ENCODE measurements at regions not wholly inside any gene's neighbourhood (a gene's known extent, or its start where the extent isn't known, plus 50 kb on each side); places are given as distances from the start of the nearest gene placed in this dataset.

- no peak for TF ChIP-seq CTCF (IDR thresholded peaks at IDR 0.05)
- TF ChIP-seq EP300 (IDR thresholded peaks at IDR 0.05): no peak
- TF ChIP-seq POLR2A (IDR thresholded peaks at IDR 0.05): no peak
- no peaks in the 10 kb centered on the region for H3K27me3 ChIP-seq
- no peaks in the 10 kb centered on the region for H3K4me1 ChIP-seq (ENCODE audit: insufficient read depth)
- no peak overlapping the region for H3K27ac ChIP-seq
- no peaks in the 10 kb centered on the region for H3K36me3 ChIP-seq
- no peaks in the 10 kb centered on the region for H3K9me3 ChIP-seq
- no peak for DNase-seq
- no peak overlapping the region for H3K4me3 ChIP-seq
- WGBS, 3 donors: 83 to 89% (median 86%) methylated on average over 3 of the region's 3 CpGs
- intact Hi-C loops (cut with DNase I): no loop called here
These were observed 233.8 kb upstream of the UBASH3B start for GRCh38 chr11:122421702-122422101.

- Histone ChIP-seq H3K4me1 (ENCODE audit: insufficient read depth) (no peaks in the 10 kb centered on the region), H3K36me3 (no peaks in the 10 kb centered on the region), H3K4me3 (no peak overlapping the region), H3K27me3 (no peaks in the 10 kb centered on the region), H3K9me3 (no peaks in the 10 kb centered on the region), H3K27ac (no peak overlapping the region)
- no peak for DNase-seq
- TF ChIP-seq CTCF (IDR thresholded peaks at IDR 0.05) (no peak), EP300 (IDR thresholded peaks at IDR 0.05) (no peak), POLR2A (IDR thresholded peaks at IDR 0.05) (no peak)
- intact Hi-C loops (cut with DNase I): no loop called here
- WGBS, 3 donors: 97 to 98% (median 98%) methylated on average over 3 of the region's 3 CpGs
These were observed 237.5 kb upstream of the UBASH3B start for GRCh38 chr11:122418032-122418431.

- Histone ChIP-seq H3K36me3 (no peaks in the 10 kb centered on the region), H3K27me3 (no peaks in the 10 kb centered on the region), H3K9me3 (no peaks in the 10 kb centered on the region), H3K4me3 (no peak overlapping the region), H3K27ac (no peak overlapping the region), H3K4me1 (ENCODE audit: insufficient read depth) (no peaks in the 10 kb centered on the region)
- no peak for DNase-seq
- 97 to 98% (median 97%) methylated on average over 2 of the region's 2 CpGs for WGBS, 3 donors
- intact Hi-C loops (cut with DNase I): no loop called here
- TF ChIP-seq CTCF (IDR thresholded peaks at IDR 0.05): no peak
- TF ChIP-seq POLR2A (IDR thresholded peaks at IDR 0.05): no peak
- TF ChIP-seq EP300 (IDR thresholded peaks at IDR 0.05): no peak
These were observed 241.0 kb upstream of the UBASH3B start for GRCh38 chr11:122414406-122415018.

GRCh38 chr11:122413677-122414076 lies 241.8 kb upstream of the UBASH3B start:
- TF ChIP-seq CTCF (IDR thresholded peaks at IDR 0.05) (no peak), POLR2A (IDR thresholded peaks at IDR 0.05) (no peak), EP300 (IDR thresholded peaks at IDR 0.05) (no peak)
- Histone ChIP-seq H3K27me3 (no peaks in the 10 kb centered on the region), H3K4me1 (ENCODE audit: insufficient read depth) (no peaks in the 10 kb centered on the region), H3K9me3 (no peaks in the 10 kb centered on the region), H3K36me3 (no peaks in the 10 kb centered on the region), H3K27ac (no peak overlapping the region), H3K4me3 (no peak overlapping the region)
- intact Hi-C loops (cut with DNase I): no loop called here
- no peak for DNase-seq

Data from ovary (tissue), 7 donors.